ENCODE measurements at regions not wholly inside any gene's neighbourhood (a gene's known extent, or its start where the extent isn't known, plus 50 kb on each side); places are given as distances from the start of the nearest gene placed in this dataset.
A peak's percentile ranks its signal among the peaks of the same experiment; 100 is the strongest.

DNA sequence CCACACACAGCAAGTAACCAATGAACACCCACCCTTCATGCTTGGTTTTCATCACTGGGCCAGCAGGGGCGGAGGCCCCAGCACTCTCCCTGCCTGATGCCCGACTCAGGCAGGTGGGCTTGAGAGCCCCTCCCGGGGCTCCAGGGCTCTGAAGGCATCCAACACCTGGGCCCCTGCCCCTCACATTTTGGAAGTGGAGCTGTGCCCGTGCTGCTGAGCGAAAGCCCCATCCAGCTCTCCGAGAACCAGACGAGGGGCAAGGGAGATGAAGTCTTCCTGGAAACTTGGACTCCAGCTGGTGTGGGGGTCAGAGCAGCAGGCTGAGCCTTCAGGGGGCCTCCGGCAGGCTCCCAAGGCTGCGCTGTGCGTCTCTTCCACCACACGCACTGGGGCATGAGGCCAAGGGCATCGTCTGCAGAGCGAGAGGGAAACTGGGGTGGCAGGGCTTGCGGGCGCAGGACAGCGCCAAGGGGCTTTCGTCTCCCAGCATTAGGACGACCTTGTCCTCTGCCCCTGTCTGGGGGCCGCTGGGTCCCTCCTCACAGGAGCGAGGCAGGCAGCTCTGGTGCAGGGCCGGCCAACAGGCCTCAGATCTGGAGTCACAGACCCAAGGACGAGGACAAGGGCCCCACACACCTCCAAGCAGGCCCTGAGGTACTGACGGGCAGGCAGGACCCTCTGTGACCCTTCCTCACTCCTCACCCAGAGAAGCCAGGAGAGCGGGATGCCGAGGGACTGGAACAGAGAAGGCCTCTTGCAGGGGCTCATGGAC lies 108.3 kb upstream of the FAM20C start:
- no peak for DNase-seq (ENCODE audit: low spot score)

DNA sequence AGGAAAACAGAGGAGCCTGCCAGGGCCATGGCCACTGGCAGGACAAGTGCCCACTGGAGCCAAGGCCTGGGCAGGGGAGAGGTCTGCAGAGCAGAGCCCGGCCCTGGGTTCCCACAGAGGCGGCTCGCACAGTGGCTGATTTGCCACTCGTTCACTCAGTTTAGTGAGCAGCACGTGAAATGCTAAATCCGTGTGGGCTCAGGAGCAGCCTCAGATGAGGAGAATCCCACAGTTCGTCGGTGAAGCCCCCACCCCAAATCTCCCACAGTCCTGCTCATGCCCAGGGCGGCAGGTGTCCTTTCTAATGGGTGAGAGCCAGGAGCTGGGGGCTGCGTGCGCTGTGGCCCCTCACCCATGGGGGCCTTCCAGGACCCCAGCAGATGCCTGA lies 107.7 kb upstream of the FAM20C start:
- no peak for DNase-seq (ENCODE audit: low spot score)

DNA sequence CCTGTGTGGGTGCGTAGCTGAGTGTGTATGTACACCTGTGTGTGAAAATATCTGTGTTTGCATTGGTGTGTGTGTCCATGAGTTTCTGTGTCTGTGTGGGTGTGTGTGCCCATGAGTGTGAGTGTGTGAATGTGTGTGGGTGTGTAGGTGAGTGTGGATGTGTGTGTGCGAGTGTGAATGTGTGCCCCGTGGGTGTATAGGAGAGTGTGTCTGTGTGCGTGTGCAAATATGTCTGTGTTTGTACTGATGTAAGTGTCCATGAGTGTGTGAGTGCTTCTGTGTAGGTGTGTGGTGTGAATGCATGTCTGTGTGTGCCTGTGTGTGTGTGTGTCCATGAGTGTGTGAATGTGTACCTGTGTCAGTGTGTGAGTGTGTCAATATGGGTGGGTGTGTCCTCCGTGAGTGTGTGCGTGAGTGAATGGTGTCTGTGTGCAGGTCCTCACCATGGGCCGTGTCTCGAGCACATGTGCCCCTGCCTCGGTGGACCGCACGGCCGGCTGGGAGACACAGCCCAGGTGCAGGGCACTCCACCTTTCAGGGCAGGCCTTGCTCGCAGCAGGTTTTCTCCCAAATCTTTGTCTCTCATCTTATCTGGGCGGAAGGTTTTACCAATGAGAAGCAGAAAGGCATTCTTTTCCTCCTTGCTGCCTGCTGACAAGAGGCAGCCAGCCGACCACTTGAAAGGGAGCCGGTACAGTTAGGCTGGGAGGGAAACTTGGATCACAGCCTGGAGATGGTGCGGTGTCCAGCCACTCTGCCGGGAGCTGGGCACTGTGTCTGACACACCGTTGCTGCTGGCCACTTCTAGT lies 107.1 kb upstream of the FAM20C start:
- DNase-seq (ENCODE audit: low spot score): peak; percentile 76

DNA sequence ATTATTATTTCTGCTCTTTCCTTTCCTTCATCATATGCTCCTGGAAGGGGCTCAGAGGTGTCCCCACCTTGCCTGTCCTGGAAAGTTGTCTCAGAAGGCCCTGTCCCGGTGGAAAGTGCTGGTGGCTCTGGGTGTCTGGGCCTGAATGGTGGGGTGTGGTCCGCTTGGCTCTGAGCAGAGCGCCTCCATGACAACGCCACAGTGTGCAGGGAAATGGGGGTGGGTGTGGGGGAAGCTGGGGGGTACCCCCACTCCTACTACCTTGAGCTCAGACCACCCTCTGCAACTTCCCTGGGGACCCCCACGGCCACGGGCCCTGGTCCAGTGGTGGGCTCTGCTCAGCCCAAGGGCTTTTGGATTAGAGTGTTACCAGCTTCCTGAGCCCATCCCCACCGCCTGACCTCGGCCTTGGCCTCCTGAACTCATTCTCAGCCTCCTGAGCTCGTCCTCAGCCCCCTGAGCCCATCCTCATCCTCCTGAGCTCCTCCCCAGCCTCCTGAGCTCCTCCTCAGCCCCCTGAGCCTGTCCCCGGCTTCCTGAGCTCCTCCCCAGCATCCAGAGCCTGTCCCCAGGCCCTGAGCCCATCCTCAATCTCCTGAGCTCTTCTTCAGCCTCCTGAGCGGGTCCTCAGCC lies 106.4 kb upstream of the FAM20C start:
- no peak for DNase-seq (ENCODE audit: low spot score)

DNA sequence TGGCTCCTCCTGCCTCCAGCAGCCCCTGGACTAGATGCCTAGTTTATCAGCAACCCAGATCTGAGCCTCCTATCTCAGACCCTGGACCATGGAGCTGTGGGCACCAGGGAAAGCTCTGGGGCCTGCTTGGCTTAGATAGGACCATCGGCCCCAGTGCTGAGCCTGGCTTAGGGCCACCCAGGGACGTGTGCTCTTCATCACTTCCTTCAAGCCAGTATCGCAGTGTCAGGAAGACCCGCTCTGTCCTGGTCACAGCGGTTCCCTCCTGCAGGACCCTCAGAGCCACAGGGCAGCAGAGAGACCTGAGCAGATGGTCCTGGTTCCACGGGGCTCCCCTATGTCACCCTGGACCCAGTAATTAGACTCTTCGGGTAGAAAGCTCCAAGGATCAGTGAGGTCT lies 105.7 kb upstream of the FAM20C start:
- no peak for DNase-seq (ENCODE audit: low spot score)

DNA sequence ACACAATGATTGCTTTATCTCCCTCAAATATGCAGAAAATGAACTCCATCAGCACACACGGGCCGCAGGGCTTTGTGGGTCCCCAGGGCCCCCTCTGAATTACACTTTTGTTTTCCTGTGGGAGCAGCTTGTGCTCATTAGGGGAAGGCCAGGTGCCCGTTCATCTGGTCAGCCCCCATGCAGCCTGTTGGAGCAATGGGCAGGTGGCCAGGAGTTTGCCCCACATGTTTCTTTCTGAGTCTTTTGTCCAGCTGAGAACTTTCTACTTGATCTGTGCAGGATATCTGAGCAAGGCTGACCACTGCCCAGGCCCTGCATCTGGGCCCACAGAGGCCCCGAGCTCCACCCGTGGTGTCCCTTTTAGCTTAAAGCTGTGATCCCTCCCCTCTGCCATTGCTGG lies 105.3 kb upstream of the FAM20C start:
- DNase-seq (ENCODE audit: low spot score): no peak

DNA sequence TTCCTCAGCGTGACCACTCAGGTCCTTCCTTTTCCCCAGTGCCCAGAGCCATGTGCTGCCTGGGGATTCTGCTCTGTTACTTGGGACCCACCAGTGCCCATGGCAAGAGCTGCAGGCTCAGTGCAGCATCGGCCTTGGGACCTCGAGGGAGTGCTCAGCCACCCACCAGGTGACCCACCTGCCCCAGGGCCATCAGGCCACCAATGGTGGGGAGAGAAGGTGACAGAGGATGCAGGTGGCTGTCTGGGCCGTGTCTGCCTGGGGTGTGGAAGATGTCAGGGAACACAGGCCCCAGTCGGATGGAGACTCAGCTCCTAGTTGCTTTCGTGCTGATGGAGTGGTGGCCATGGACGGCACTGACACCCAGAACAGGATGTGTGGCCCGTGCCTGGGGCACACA lies 104.7 kb upstream of the FAM20C start:
- DNase-seq (ENCODE audit: low spot score): no peak

DNA sequence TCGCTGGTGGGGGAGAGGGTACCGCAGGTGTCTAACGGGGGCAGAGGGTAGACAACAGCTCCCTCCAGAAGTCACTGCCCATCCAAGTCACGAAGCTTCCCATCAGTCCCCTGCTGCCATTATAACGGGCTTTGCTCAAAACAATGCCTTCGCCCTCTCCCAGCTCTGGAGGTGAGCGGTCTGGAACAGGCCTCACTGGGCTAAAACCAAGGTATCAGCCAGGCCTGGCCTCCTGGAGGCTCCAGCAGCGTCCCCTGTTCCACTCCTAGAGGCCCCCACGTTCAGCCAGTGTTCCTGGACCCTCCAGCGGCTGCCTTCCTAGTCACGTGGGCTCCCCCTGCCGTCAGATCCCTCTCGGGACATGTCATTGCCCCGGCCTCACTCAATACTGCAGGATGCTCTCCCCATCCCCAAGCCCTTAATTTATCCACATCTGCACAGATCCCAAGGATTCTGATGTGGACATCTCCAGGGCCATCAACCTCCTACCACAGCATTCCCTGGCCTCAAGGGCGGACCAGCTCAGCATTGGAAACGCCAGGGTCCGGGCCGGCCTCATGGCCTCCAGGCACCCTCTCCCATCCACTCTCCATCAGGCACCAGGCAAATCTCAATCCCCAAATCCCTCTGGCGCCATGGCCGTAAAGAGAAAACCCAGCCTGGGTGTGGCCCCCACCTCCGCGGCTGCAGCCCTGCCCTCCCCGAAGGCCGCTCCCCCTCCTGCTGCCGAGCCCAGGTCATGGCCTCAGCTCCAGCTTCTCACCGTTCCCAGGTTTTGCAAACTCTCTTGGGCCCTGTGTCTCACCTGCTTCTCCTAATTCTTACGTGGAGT lies 104.1 kb upstream of the FAM20C start:
- peak; percentile 44 for DNase-seq (ENCODE audit: low spot score)

DNA sequence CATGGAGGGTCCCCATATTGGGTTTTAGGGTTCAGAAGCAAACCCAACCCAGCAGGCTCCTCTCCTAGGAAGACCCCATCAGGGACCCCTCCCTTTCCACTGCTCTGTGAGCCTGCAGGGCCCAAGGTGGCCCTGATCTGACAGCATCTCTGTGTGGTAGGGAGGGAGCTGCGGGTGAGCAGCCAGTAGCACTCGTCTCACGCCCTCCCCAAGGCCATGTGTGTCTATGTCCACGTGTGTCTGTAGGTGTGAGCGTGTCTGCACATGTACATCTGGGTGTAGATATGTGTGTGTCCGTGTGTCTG lies 103.5 kb upstream of the FAM20C start:
- DNase-seq (ENCODE audit: low spot score): no peak

DNA sequence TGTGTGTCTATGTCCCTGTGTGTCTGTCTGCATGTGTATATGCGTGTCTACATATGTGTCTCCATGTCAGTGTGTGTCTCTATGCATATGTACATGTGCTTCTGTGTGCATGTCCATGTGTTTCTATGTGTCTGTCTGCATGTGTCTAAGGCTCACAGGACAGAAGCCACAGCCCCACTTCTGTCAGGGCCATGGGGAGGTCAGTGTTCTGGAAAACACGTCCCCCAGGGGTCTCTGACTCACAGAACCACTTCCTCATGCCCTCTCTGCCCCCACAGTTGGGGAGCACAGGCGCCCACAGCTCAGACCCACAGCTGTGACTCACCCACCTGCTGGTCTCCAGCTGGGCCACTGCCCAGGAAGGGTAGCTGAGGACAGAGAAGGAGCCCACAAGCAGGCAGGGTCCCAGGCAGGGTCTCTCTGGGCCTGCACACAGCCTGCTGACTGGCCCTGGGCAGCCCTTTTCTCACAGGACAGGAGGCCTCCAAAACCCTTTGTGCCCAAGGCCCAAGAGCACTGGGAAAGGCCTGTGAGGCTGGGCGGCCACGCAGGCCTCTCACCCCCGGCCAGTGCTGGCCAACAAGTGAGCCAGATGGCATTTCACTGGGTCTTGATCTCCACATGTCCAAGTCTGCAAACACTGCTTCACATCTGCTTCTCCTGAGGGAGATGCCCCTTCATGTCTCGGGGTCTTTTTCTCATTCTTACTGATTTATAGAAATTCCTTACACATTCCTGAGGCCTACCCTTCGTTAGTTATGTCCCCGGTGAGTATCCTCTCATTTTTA lies 102.9 kb upstream of the FAM20C start:
- DNase-seq (ENCODE audit: low spot score): peak; percentile 55

DNA sequence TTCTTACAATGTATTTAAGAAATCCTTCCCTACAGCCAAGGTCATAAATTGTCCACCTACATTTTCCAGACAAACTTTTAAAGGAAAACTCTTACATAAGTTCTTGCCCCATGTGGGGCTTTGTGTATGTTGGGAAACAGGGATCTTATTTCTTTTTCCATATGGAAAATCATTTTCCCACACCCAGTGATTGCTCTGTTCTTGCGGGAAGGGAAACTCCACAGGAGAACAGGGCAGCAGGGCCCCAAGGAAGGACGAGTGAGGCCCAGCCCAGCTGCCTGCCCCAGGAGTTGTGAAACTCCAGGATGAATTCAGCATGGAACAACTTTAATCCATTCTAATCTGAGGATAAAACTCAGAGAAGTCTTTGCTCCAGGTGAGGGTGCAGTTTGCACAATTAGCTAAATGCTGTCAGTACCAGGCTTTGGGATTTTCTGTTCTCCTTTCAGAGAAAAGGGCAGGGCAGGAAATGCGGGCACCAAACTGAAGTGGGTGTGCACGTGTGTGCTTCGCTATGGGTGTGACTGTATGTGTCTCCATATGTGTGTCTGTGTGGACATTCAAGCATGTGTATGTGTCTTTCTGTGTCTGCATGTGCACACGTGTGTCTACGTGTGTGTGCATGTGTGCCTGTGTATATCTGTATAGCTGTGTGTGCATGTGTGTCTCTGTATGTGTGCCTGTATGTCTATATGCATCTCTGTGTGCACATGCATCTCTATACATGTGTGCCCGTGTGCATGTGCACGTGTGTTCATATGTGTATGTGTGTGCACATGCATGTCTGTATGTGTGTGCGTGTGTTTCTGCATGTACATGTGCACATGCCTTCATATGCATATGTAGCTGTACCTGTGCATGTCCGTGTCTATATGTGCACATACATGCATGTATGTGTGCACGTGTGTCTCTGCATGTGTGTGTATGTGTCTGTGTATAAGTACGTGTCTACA lies 102.0 kb upstream of the FAM20C start:
- peak; percentile 88 for DNase-seq (ENCODE audit: low spot score)

DNA sequence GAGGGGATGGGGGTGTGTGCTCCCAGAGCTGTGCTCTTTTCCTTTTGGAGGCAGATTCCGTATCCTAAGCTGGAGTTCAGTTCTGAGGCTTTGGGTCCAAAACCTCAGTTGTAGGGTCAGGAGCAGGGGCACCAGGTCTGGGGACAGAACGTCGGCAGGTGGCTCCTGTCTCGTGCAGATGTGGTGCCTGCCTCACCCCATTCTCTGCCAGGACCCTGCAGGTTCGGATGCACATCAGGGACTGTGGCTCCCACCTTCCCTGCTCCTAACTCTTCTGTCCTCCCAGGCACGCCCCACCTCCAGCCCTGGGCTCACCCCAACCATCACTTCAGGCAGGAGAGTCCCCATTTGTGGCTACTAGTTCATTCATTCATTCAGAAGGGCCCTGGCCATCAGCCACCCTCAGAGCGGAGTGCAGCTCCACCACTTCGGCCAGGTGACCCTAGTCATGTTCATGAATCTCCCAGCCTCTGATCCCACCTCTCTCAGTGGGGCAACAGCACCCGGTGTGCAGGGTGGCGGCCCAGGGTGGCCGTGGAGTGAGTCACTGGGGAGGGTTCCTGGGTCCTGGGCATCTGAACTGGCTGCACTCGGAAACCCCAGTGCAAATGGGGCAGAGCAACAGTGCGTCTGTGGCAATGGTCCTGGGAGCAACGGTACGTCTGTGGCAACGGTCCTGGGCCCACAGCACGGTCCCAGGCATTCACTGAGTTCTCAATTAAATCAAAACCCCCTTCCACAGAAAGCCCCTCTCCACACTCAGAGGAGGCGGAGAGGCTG lies 100.8 kb upstream of the FAM20C start:
- DNase-seq (ENCODE audit: low spot score): no peak

DNA sequence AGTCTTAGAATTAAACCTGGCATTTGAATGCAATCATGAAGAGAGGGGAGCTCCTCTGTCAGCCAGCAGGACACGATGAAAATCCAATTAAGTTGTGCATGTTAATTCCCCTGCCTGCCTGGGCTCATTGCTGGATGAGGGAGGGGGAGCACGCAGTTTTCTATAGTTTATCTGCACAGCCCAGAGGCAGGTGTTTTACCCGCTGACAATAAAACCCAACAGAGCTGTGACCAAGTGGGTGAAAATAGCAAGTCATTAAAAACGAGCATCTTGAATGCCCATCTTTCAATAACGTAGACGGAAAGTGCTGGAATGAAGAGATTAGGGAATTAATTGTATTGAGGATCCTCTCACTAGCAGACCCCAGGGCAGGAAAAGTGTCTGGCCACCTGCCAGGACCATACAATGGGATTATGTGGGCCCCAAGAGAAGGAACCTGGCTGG lies 100.1 kb upstream of the FAM20C start:
- no peak for DNase-seq (ENCODE audit: low spot score)

DNA sequence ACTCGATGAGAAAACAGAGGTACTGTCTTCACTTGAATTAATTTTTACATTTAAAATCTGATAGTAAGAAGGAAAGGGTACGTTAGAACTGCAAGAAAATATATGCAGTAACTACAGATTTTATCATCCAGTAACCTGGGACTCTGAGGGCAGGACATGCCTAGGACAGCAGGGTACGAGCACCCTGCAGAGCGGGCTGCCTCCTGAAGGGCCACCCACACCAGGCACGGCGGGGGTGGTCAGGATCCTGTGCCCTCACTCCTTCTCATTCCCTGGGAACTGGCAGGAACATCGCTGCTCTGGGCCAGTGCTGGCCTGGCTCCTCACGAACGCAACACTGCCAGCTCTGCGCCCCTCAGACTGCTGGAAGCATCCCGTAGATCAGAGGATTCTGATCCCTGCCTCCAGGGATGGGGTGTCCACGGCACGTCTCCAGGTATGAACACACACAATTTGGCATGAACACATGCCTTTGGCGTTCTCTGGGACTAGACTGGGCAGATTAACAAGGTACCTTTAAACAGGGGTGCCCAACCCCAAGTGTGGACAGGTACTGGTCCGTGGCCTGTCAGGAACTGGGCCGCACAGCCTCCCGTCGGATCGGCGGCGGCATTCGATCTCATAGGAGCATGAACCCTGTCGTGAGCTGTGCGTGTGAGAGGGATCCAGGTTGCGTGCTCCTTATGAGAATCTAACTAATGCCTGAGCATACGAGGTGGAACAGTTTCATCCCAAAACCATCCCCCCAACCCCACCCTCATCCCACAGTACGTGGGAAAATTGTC lies 99.3 kb upstream of the FAM20C start:
- no peak for DNase-seq (ENCODE audit: low spot score)

DNA sequence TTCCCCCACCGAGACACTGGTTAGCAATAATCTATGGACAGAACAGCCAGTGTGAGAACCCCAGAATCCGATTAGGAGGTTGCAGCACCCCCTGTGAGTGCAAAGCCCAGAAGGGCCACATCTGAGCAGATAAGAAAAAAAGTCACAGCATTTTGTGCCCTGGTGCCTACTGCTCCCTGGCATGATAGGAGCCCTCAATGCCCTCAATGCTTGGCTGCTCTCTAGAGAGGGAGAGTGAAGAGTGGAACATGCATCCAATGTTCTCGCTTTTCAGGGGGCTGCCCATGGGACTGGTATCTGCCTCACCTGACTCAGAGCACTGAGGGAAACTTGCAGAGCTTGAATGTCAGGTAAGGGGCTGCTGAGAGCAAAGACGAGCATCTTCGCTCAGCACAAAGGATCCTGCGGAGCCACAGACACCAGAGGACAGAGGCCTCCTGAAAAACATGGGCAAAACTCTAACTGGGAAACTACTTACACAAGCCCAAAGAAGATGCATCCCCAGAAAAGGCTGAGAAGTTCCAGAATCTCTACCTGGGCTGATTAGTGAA lies 98.0 kb upstream of the FAM20C start:
- no peak for DNase-seq (ENCODE audit: low spot score)

DNA sequence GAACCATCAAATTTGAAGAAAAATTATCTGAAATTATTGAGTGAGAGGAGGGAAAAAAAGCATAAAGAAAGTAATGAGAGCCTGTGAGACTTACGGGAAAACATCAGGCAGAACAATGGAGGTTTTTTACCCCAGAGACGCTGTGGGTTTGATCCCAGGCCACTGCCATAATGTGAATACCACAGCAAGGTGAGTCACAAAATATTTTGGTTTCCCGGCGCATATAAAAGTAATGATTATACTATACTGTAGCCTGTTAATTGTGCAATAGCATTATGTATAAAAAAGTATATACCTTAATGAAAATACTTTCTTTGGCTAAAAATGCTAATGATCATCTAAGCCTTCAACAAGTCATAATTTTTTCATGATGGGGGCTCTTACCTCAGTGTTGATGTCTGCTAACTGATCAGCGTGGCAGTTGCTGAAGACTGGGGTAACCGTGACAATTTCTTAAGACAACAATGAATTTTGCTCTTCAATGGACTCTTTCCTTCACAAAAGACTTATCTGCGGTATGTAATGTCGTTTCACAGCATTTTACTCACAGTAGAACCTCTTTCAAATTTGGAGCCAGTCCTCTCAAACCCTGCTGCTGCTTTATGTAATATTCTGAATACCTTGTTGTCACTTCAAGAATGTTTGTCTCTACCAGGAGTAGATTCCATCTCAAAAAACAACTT lies 97.0 kb upstream of the FAM20C start:
- no peak for DNase-seq (ENCODE audit: low spot score)

DNA sequence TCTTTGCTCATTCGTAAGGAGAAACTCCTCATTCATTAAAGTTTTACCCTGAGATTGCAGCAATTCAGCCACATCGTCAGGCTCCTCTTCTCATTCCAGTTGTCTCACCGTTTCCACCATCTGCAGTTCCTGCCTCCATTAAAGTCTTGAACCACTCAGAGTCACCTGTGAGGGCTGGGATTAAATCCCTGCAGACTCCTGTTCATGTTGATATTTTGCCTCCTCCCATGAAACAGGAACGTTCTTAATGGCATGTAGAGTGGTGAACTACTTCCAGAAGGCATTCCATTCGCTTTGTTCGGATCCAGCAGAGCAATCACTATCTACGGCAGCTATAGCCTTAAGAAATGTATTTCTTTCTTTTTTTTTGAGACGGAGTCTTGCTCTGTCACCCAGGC lies 96.5 kb upstream of the FAM20C start:
- no peak for DNase-seq (ENCODE audit: low spot score)

All from umbilical cord (tissue), 1 donor.